Neuronal stem cell (in vitro differentiated cells): ENCODE measurements at regions not wholly inside any gene's neighbourhood (a gene's known extent, or its start where the extent isn't known, plus 50 kb on each side); places are given as distances from the start of the nearest gene placed in this dataset.

Experiments
- DNase-seq: peaks from one replicate; pipeline ENCODE4 v3.0.0-alpha.2; 2013; ENCODE audit warnings: low spot score
- H2AFZ ChIP-seq: one replicate; pipeline ENCODE4 v1.6.1; 2013; ENCODE audit warnings: mild to moderate bottlenecking, low read length, inconsistent platforms
- H2AK5ac ChIP-seq: 2 replicates; pipeline ENCODE4 v1.6.1; 2013; ENCODE audit warnings: low read depth, mild to moderate bottlenecking, inconsistent platforms, low read length, moderate library complexity, mixed read lengths
- H2BK120ac ChIP-seq: 2 replicates; pipeline ENCODE4 v1.6.1; 2013; ENCODE audit warnings: low read depth, mild to moderate bottlenecking, inconsistent platforms, low read length, moderate library complexity, mixed read lengths
- H2BK12ac ChIP-seq: one replicate; pipeline ENCODE4 v1.6.1; 2013; ENCODE audit warnings: low read length, inconsistent platforms
- H2BK15ac ChIP-seq: 2 replicates; pipeline ENCODE4 v1.6.1; 2013; ENCODE audit warnings: mild to moderate bottlenecking, low read length, inconsistent platforms, mixed read lengths
- H2BK5ac ChIP-seq: one replicate; pipeline ENCODE4 v1.6.1; 2013; ENCODE audit warnings: inconsistent platforms, mild to moderate bottlenecking, low read length, moderate library complexity
- H3K14ac ChIP-seq: one replicate; pipeline ENCODE4 v1.6.1; 2013; ENCODE audit warnings: low read length, inconsistent platforms
- H3K18ac ChIP-seq: 2 replicates; pipeline ENCODE4 v1.6.1; 2013; ENCODE audit warnings: low read length, inconsistent platforms
- H3K23ac ChIP-seq: 2 replicates; pipeline ENCODE4 v1.6.1; 2013; ENCODE audit warnings: low read depth, mild to moderate bottlenecking, mixed read lengths, low read length, inconsistent platforms; ENCODE audit not compliant: poor library complexity
- H3K27ac ChIP-seq: replicated peaks from 3 replicates; pipeline ENCODE4 v1.5.1; 2013; ENCODE audit warnings: low read length, inconsistent platforms
- H3K27me3 ChIP-seq, 3 experiments: 2 replicates each; pipeline ENCODE4 v1.6.1; 2013; ENCODE audit warnings: low read length in 3 of 3, mild to moderate bottlenecking in 2 of 3, inconsistent platforms in 1 of 3, low read depth in 1 of 3, mixed read lengths in 1 of 3, moderate library complexity in 1 of 3; ENCODE audit not compliant: control insufficient read depth in 3 of 3, insufficient read depth in 3 of 3
- H3K36me3 ChIP-seq, 2 donors: replicated peaks in 1 of 2; 2 replicates each; pipeline ENCODE4 v1.6.1; 2013; ENCODE audit warnings: low read length in 2 of 2; ENCODE audit not compliant: control insufficient read depth in 2 of 2, insufficient read depth in 2 of 2
- H3K4ac ChIP-seq: 2 replicates; pipeline ENCODE4 v1.6.1; 2013; ENCODE audit warnings: inconsistent platforms, mild to moderate bottlenecking, low read length, moderate library complexity
- H3K4me1 ChIP-seq, 2 donors: 1 replicate in 1 of 2; 2 replicates in 1 of 2; pipeline ENCODE4 v1.6.1; 2013; ENCODE audit warnings: low read length in 2 of 2, low read depth in 1 of 2; ENCODE audit not compliant: control insufficient read depth in 2 of 2, insufficient read depth in 1 of 2
- H3K4me2 ChIP-seq: one replicate; pipeline ENCODE4 v1.6.1; 2013; ENCODE audit warnings: mild to moderate bottlenecking, low read length, inconsistent platforms; ENCODE audit not compliant: insufficient read depth, poor library complexity, severe bottlenecking
- H3K4me3 ChIP-seq, 2 donors: 2 replicates each; pipeline ENCODE4 v1.5.1; 2013; ENCODE audit warnings: low read length in 2 of 2, mild to moderate bottlenecking in 2 of 2, inconsistent platforms in 1 of 2, moderate library complexity in 1 of 2
- H3K79me1 ChIP-seq: one replicate; pipeline ENCODE4 v1.6.1; 2013; ENCODE audit warnings: low read depth, mild to moderate bottlenecking, inconsistent platforms, low read length, moderate library complexity
- H3K9ac ChIP-seq: one replicate; pipeline ENCODE4 v1.6.1; 2013; ENCODE audit warnings: mild to moderate bottlenecking, low read depth, low read length, inconsistent platforms; ENCODE audit not compliant: poor library complexity
- H3K9me3 ChIP-seq, 2 donors: replicated peaks in 1 of 2; 2 replicates each; pipeline versions ENCODE3 to v1.6.1; 2013; ENCODE audit warnings: low read length in 2 of 2, mild to moderate bottlenecking in 2 of 2, inconsistent platforms in 1 of 2, low read depth in 1 of 2, mixed read lengths in 1 of 2, moderate library complexity in 1 of 2; ENCODE audit not compliant: control insufficient read depth in 2 of 2, insufficient read depth in 1 of 2
- H4K8ac ChIP-seq: one replicate; pipeline ENCODE4 v1.6.1; 2013; ENCODE audit warnings: low read depth, mild to moderate bottlenecking, inconsistent platforms, low read length, moderate library complexity
- H4K91ac ChIP-seq: one replicate; pipeline ENCODE4 v1.6.1; 2013; ENCODE audit warnings: low read length, low read depth, mild to moderate bottlenecking, inconsistent platforms; ENCODE audit not compliant: poor library complexity
- WGBS, 2 donors: extraction: QIAGEN DNeasy Blood & Tissue Kit; methylation state at CpG; one replicate each; pipeline ENCODE4 v1.1.7; 2013; ENCODE audit warnings: missing lambda C conversion rate in 2 of 2, mixed read lengths in 1 of 2; ENCODE audit not compliant: insufficient read length in 2 of 2, insufficient replicate concordance in 1 of 2; ENCODE audit errors: extremely low coverage in 2 of 2; 5-methylcytosine and 5-hydroxymethylcytosine counted together

DNA sequence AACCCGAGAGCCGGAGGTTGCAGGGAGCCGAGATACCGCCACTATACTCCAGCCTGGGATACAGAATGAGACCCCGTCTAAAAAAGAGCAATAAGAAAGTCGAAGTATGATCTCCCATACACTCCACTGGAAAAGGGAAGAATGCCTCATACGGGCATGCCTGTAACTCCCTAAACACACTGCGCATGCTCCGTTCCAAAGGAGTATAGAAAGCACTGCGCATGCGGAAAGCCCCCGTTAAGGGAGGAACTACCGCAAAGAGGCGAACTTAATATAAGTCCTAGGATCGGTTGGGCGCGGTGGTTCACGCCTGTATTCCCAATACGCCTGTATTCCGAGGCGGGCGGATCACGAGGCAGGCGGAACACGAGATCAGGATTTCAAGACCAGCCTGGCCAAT is 313.1 kb upstream of the ERCC4 start:
- H2BK12ac ChIP-seq, result no peak overlapping the region
- H3K4ac ChIP-seq, result no peak overlapping the region
- no peak for DNase-seq
- H3K4me2 ChIP-seq, result no peak overlapping the region
- no peak overlapping the region for H4K8ac ChIP-seq
- no peak overlapping the region for H3K4me3 ChIP-seq
- H2BK120ac ChIP-seq, result no peak overlapping the region
- no peak overlapping the region for H3K14ac ChIP-seq
- no peak overlapping the region for H3K18ac ChIP-seq
- no peak overlapping the region for H2BK15ac ChIP-seq
- no peak overlapping the region for H2BK5ac ChIP-seq
- no peak overlapping the region for H3K23ac ChIP-seq
- no peaks in the 10 kb centered on the region for H3K36me3 ChIP-seq
- WGBS, 2 donors, result no CpG with 5 or more reads among the region's 25 CpGs
- no peaks in the 10 kb centered on the region for H3K27me3 ChIP-seq
- H3K9ac ChIP-seq, result no peak overlapping the region
- H3K4me1 ChIP-seq, result no peaks in the 10 kb centered on the region
- H2AK5ac ChIP-seq, result no peak overlapping the region
- no peak overlapping the region for H4K91ac ChIP-seq
- no peaks in the 10 kb centered on the region for H3K79me1 ChIP-seq
- no peaks in the 10 kb centered on the region for H3K9me3 ChIP-seq
- H2AFZ ChIP-seq, result no peak overlapping the region
- H3K27ac ChIP-seq, result no peak overlapping the region

DNA sequence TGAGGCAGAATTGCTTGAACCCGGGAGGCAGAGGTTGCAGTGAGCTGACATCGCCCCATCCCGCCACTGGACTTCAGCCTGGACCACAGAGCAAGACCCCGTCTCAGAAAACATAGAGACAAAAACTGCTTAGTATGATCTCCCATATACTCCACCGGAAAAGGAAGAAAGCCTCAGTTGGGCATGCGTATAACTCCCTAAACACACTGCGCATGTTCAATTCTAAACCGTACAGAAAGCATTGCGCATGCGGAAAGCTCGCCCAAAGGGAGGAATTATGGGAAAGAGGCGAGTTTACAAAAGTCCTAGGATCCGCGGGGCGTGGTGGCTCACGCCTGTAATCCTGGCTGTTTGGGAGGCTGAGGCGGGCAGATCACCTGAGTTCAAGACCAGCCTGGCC is 312.7 kb upstream of the ERCC4 start:
- Histone ChIP-seq H3K9me3 (no peaks in the 10 kb centered on the region), H2BK12ac (no peak overlapping the region), H2BK5ac (no peak overlapping the region), H3K36me3 (no peaks in the 10 kb centered on the region), H3K9ac (no peak overlapping the region), H3K23ac (no peak overlapping the region), H2AFZ (no peak overlapping the region), H2BK15ac (no peak overlapping the region), H3K27me3 (no peaks in the 10 kb centered on the region), H2AK5ac (no peak overlapping the region), H3K4me2 (no peak overlapping the region), H3K4me3 (no peak overlapping the region), H3K4me1 (no peaks in the 10 kb centered on the region), H2BK120ac (no peak overlapping the region), H3K4ac (no peak overlapping the region), H3K79me1 (no peaks in the 10 kb centered on the region), H4K8ac (no peak overlapping the region), H4K91ac (no peak overlapping the region), H3K18ac (no peak overlapping the region), H3K14ac (no peak overlapping the region), H3K27ac (no peak overlapping the region)
- no peak for DNase-seq
- WGBS, 2 donors, result no CpG with 5 or more reads among the region's 17 CpGs

DNA sequence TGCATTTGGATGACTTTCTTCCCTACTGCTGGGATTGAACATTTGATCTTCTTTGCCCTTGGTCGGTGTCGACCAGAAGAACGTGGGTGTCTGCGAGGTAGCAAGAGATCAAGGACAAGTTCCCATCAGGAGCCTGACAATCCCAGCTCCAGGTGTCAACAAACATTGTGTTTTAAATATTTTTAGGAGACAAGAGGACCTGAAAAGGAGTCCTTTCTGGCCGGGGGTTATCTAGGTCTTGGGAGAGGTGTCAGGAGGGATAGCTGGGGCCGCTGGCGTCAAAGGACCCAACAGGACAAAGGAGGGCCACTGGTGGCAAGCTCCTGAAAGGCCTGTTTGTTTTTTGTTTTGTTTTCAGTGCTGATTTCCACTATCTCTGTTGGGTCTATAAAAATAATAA is 308.4 kb upstream of the ERCC4 start:
- Histone ChIP-seq H2BK15ac (no peak overlapping the region), H3K36me3 (no peaks in the 10 kb centered on the region), H3K9ac (no peak overlapping the region), H2BK12ac (no peak overlapping the region), H3K27ac (no peak overlapping the region), H3K23ac (no peak overlapping the region), H4K8ac (no peak overlapping the region), H3K4me2 (no peak overlapping the region), H3K14ac (no peak overlapping the region), H2AFZ (no peak overlapping the region), H3K4ac (no peak overlapping the region), H2BK5ac (no peak overlapping the region), H3K9me3 (no peaks in the 10 kb centered on the region), H3K27me3 (no peaks in the 10 kb centered on the region), H3K79me1 (no peaks in the 10 kb centered on the region), H3K18ac (no peak overlapping the region), H4K91ac (no peak overlapping the region), H3K4me3 (no peak overlapping the region), H2BK120ac (no peak overlapping the region), H2AK5ac (no peak overlapping the region), H3K4me1 (no peaks in the 10 kb centered on the region)
- DNase-seq, result no peak
- no CpG with 5 or more reads among the region's 7 CpGs for WGBS, 2 donors

DNA sequence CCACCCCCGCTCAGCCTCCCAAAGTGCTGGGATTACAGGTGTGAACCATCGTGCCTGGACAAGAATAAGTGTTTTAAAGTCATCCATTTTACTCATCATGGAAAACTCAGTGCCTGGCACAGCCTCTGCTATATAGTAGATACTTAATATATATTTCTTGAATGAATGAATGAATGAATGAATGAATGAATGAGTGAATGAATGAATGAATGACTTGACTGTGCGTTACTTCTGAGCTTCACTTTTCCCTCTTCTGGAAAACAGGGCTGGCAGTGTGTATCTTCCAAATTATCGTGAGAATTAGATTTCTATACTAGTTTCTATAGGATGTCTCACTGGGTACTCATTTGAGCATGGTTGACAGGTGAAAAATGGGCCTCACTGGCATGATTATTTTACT is 307.3 kb upstream of the ERCC4 start:
- Histone ChIP-seq H2BK12ac (no peak overlapping the region), H2AK5ac (no peak overlapping the region), H2BK15ac (no peak overlapping the region), H3K9me3 (no peaks in the 10 kb centered on the region), H2BK120ac (no peak overlapping the region), H3K23ac (no peak overlapping the region), H3K4ac (no peak overlapping the region), H4K91ac (no peak overlapping the region), H4K8ac (no peak overlapping the region), H3K4me2 (no peak overlapping the region), H2BK5ac (no peak overlapping the region), H3K79me1 (no peaks in the 10 kb centered on the region), H3K36me3 (no peaks in the 10 kb centered on the region), H3K27ac (no peak overlapping the region), H2AFZ (no peak overlapping the region), H3K14ac (no peak overlapping the region), H3K27me3 (no peaks in the 10 kb centered on the region), H3K4me3 (no peak overlapping the region), H3K4me1 (no peaks in the 10 kb centered on the region), H3K9ac (no peak overlapping the region), H3K18ac (no peak overlapping the region)
- WGBS, 2 donors, result no CpG with 5 or more reads among the region's 4 CpGs
- DNase-seq, result no peak
